Superior temporal gyrus (tissue), 1 donor: ENCODE measurements at regions not wholly inside any gene's neighbourhood (a gene's known extent, or its start where the extent isn't known, plus 50 kb on each side); places are given as distances from the start of the nearest gene placed in this dataset.

Experiments used
- DNase-seq: peaks from one replicate; pipeline ENCODE4 v3.0.0-alpha.2; 2016; ENCODE audit errors: extremely low spot score

DNA sequence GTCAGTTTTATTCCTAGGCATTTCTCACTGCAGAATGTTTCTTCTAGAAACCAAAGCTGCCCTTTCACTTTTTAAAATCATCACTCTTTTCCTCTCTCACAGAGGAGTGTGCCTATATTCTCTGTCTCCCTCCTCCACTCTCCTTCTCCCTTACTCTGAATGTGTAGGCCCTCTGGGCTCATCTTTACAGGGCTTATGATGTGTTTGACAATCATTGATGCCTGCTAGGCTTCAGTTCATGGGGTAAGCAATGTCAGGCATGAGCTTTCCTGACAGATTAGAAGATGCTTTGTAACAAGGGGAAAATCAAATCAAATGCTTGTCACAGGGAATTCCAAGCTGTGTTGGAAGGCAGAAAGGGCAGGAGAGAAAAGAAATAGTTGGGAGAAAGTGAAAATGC, 742.9 kb downstream of the SORCS3 start:
- no peak for DNase-seq

DNA sequence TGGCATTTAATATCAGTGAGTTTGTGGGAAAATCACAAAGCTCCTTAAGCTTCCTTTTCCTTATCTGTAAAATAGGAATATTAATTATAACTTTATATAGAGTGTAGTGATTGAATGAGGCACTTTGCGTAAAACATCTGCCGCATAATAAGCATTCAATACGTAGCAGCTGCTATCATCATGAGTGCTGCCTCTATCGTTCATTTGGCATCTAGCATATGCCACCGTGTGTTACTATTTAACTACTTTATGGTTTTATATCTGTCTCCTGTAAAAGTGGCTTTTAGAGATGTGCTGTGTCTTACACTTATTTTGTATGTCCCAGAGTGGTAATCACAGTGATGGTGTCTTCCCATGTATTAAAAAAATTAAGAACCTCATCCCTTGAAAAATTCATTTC, 729.6 kb downstream of the SORCS3 start:
- DNase-seq: no peak

DNA sequence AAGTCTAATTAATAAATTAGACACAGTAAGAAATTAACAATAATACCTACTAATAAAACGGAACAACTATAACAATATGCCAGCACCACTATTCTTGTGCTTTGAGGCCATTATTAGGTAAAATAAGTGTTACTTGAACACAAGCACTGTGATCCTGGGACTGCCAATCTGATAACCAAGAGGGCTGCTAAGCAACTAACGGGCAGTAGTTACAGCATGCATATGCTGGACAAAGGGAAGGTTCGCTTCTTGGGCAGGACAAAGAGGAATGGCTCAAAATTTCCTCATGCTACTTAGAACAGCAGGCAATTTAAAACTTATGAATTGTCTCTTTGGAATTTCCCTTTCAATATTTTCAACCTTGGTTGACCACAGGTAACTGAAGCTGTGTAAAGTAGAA, 718.6 kb downstream of the SORCS3 start:
- DNase-seq: no peak

DNA sequence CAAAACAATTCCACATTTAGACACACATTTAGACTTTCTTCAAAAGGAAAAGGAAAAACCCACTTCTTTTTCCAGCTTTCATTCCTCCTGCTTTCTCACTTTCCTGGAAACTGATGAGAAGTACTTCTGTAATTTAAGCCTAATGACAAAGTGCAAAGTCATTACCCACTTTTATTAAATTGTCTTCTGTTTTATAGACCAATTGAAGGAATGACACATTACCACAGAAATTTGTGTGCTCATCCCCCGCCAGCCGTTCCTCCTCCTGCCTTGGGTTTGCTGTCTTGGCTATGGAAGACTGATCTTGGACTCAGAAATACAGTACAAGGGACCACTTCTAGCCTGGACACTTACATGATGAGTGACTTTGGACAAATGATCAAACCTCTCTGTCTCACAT, 717.8 kb downstream of the SORCS3 start:
- no peak for DNase-seq

DNA sequence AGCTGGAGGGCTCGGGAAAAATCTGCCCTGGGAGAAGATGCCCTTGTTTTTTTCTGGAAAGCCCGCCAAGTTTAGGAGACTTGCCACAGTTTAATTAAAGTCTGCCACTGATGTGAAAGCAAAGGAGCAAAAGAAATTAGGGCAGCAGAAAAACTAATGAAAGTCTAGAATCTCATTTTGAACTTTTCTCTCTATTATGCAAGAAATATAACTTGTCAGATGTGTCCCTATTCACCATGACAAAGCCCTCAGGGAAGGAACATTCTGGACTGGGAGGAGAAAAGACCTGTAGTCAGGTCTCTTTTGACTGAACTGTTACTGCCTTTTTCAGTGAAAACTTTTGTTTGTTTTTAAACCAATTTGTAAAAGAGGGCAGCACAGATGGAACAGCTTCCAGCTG, 715.5 kb downstream of the SORCS3 start:
- DNase-seq: peak; percentile 24

DNA sequence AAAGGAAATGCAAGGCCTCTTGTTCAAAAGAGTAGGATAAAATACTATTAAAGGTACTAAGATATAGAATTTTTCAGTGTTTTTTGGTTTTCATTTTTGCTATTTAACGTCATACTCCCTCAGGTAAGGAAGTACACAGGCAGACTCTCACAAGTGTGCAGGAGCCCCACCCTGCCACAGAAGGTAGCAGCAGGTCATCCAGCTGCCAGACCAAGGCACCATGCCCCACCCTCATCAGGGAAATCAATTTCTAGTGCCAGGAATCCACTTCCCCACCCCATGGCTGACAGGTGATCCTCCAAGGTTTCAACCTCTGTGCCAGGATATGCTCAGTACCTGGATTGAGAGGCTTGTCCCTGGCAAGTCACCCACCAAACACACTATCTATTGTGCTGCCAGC, 712.9 kb downstream of the SORCS3 start:
- DNase-seq: no peak

DNA sequence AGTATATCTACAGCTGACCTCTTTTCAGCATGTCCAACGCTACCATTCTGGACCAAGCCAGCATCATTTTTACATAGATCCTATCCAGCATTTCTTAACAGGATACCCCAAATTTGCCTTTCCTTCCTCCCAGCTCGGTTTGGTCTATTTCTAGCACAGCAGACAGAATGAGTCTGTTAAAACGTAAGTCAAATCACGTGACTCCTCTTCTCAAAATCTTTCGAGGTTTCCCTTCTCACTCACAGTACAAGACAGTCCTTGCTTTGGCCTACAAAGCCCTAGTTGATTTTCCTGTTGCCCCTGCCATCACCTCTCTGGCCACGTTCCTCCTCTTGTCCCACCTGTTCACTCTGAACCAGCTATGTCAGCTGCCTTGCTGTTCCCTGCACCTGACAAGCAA, 711.7 kb downstream of the SORCS3 start:
- DNase-seq: no peak

DNA sequence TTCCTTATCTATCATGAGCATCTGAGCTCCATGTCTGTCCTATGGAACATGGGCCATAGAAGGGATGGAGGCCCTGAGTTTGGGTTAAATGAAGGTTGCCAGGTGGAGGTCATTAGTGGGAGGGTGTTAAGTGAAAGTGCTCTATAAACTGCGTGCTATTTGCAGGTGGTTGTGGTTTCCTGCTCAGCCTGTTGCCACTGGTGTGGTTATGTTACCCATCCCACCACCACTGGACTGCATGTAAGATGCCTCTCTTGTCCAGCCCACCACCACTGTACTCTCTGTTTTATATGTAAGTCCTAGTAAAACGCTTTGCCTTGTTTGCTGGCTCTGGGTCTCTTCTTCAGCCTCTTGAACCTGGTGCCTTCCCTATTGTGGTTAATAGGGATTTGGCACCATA, 711.2 kb downstream of the SORCS3 start:
- no peak for DNase-seq

DNA sequence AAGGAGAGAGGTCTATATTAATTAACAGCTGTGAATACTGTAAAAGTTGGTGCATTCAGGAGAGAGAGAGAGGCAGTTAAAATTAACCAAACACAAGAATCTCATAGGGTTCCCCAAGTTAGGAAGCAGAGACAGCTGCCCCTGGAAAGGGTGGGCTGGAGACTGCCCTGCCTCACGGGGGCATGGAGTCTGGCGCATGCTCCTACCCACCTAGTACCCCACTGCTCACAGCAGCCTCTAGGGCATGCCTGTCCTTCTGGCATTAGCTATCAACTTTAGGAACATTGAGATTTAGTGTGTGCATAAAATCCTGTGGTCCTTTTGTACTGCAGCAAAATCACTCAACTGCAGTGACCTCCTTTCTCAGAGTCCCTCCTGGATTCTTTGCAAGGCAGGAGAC, 710.1 kb downstream of the SORCS3 start:
- DNase-seq: no peak

DNA sequence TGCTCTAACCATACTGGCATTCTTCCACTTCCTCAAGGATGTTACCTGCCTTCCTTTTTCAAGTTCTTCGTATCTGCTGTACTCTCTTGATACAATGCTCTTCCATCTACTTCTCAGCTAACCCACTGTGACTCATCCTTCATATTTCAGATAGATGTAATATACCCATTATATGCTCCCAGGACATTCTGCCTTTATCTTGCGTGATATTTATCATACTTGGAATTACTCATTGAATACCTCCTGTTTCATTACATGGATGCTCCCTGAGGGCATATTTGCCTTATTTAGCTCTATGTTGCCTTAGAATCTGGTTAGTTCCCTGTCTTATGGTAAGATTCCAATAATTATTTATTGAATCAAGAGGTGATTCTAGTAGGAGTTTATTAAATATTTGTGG, 706.4 kb downstream of the SORCS3 start:
- DNase-seq: no peak

DNA sequence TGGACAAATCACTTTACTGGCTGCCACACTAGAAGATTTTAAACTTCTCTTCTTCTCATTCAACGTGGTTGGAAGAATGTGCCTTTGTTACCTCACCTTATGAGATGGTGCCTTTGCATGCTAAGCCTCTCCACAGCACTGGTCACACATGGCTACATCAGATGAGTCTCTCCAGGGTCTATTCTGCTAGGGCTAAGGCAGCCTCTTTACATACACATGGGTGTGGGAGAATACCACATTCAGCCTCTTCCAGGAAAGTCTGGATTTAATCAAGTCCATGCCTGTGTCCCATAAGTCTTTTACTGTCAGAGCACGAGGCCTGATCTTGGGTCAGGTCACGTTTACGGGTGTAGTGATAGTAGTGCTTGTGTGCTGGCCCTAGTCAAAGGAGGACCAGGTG, 701.5 kb downstream of the SORCS3 start:
- DNase-seq: no peak

DNA sequence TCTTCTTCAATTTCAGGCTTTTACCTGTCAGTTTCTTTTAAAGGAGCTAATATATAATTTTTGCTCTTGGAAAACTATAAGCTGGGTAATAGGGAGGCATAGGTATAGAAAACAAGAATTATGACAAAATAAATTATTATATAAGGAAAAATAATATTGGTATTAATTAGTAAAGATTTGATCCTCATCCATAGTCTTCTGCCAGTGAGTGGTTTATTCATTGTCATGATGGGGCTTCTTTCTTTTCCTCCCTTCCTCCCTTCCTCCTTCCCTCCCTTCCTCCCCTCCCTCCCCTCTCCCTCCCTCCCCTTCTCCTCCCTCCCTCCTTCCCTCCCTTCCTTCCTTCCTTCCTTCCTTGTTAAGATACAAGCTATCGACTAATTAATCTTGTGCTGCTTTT, 698.6 kb downstream of the SORCS3 start:
- no peak for DNase-seq

DNA sequence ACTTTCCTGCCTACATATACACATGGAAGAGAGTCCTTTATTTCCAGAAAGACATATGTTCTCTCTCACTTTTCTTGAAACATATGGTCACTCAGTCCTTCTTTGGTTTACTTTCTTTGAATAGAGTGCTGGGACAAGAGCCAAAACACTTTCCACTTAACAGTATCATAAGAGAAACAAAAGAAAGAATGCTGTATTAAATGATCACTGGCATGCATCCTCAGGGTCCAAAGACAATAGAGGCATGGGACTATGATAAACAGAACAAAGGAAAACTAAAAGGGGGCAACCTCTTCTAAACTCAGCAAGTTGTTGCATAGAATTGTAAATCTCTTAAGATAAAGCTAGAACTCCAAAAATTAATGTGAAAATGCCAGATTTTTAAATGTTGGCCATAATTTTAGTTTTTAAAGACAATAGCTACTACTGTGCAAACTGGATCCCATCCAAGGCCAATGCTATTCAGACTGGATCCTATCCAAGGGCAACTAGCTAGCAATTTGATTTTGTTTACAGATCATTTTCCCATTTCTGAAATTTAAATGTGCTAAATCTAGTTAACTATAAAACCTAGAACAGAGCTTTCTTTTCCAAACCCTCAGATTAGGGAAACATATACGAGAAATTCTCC, 687.5 kb downstream of the SORCS3 start:
- DNase-seq: peak; percentile 58
